ENCODE measurements at regions not wholly inside any gene's neighbourhood (a gene's known extent, or its start where the extent isn't known, plus 50 kb on each side); places are given as distances from the start of the nearest gene placed in this dataset.

DNA sequence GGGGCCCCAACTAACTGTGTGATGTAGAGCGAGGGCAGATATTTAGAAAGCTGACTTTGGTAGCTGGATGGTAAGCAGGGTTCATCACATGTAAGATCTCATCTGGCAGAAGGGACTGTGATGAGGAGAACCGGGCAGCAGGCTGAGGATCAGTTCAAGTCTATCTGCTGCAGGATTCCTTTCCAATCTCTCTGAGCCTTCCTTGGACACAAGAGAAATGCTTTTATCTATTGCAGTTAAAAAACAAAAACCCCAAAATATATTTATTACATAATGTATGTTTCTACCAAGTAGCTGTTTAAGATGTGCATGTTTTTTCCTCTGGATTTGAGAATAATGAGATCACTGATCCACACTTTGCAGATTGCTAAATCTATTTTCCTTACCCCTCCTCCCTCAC lies 411.5 kb downstream of the RAP2B start:
- WGBS, 2 donors: 84 to 89% methylated on average over 2 of the region's 2 CpGs
- no peaks in the 10 kb centered on the region for H3K9me3 ChIP-seq
- no peak overlapping the region for H3K4me3 ChIP-seq
- no peaks in the 10 kb centered on the region for H3K27me3 ChIP-seq
- H3K27ac ChIP-seq: no peak overlapping the region
- no peaks in the 10 kb centered on the region for H3K4me1 ChIP-seq
- H3K36me3 ChIP-seq (ENCODE audit: low read depth, missing control alignments): no peaks in the 10 kb centered on the region
- no peak for TF ChIP-seq POLR2A (IDR thresholded peaks at IDR 0.05)
- TF ChIP-seq, protein P1, sequence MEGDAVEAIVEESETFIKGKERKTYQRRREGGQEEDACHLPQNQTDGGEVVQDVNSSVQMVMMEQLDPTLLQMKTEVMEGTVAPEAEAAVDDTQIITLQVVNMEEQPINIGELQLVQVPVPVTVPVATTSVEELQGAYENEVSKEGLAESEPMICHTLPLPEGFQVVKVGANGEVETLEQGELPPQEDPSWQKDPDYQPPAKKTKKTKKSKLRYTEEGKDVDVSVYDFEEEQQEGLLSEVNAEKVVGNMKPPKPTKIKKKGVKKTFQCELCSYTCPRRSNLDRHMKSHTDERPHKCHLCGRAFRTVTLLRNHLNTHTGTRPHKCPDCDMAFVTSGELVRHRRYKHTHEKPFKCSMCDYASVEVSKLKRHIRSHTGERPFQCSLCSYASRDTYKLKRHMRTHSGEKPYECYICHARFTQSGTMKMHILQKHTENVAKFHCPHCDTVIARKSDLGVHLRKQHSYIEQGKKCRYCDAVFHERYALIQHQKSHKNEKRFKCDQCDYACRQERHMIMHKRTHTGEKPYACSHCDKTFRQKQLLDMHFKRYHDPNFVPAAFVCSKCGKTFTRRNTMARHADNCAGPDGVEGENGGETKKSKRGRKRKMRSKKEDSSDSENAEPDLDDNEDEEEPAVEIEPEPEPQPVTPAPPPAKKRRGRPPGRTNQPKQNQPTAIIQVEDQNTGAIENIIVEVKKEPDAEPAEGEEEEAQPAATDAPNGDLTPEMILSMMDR (IDR thresholded peaks at IDR 0.05): no peak
- DNase-seq: no peak
- intact Hi-C loops (cut with DNase I; ENCODE audit: low total_unique reads): no loop called here

DNA sequence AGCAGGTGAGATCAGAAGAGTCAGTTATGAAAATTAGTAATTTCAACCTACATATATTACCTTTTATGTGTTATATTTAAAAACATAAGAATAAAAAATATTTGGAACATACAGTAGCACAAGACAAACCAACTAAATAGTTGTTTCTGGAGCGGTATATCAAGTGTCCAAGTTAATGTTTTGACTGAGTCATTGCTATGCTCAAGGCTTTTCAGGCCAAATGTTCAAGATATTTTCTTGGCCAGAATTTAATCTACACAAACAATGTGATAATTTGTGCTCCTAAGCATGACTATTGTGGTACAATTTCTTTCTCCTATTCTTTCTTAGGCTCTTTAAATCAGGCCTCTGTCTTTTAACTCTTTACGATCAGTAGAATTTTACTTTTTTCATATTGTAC lies 412.4 kb downstream of the RAP2B start:
- TF ChIP-seq, protein P1 (IDR thresholded peaks at IDR 0.05): no peak
- TF ChIP-seq POLR2A (IDR thresholded peaks at IDR 0.05): no peak
- Histone ChIP-seq H3K9me3 (no peaks in the 10 kb centered on the region), H3K4me1 (no peaks in the 10 kb centered on the region), H3K36me3 (ENCODE audit: low read depth, missing control alignments) (no peaks in the 10 kb centered on the region), H3K4me3 (no peak overlapping the region), H3K27me3 (no peaks in the 10 kb centered on the region), H3K27ac (no peak overlapping the region)
- DNase-seq: no peak
- intact Hi-C loops (cut with DNase I; ENCODE audit: low total_unique reads): no loop called here
- 74 to 78% methylated on average over 2 of the region's 2 CpGs for WGBS, 2 donors

DNA sequence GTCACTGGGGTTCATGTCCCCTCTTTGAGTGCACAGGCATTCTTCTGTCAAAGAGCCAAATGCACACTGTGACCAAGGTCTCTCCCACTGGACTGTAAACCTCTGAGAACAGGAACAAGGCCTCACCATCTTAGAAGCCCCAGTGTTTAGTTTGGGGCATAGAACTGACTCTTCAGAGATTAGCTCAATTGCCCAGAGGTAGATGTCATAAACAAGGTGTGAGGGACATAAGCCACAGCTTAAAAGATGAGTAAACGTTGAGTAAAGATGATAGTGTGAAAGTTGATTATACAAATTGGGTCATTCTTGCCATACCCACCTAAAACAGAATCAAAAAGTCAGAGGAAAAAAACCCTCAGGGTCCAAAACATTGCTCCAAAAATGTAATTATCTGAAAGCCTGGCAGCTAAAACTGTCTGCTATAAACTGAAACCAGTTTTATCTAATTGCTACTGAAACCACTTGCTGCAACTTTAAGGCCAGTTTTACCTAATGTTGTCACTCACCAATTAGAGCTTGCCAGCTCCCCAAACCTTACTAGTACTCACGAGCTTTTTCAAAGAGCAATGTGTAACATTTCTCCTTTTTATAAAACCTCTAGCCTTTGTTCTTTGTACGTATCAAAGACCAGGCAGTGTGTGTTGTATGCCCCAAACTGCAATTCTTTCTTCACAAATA lies 415.2 kb downstream of the RAP2B start:
- WGBS, 2 donors: 65 to 82% methylated on average over 3 of the region's 3 CpGs
- Histone ChIP-seq H3K4me1 (no peaks in the 10 kb centered on the region), H3K36me3 (ENCODE audit: low read depth, missing control alignments) (no peaks in the 10 kb centered on the region), H3K4me3 (no peak overlapping the region), H3K27ac (no peak overlapping the region), H3K27me3 (no peaks in the 10 kb centered on the region), H3K9me3 (no peaks in the 10 kb centered on the region)
- intact Hi-C loops (cut with DNase I; ENCODE audit: low total_unique reads): no loop called here
- DNase-seq: no peak
- TF ChIP-seq POLR2A (IDR thresholded peaks at IDR 0.05): no peak
- TF ChIP-seq, protein P1 (IDR thresholded peaks at IDR 0.05): no peak

DNA sequence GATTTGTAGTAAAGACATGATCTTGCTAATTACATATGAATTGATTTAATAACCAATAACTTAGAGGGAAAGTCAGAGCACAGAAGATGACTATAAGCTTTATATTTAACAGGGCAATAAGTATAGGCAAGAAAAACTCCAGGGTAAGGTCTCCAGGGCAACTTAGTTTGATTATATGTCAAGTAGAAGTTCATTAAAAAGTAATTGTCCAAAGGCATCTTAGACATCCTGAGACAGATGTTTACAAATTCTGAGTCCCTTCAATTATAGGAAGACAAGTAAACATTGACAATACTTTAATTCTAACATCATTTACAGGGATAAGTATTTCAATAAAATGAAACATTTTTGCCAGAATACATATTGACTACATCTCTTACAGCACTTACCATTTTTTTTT lies 416.0 kb downstream of the RAP2B start:
- no peaks in the 10 kb centered on the region for H3K9me3 ChIP-seq
- intact Hi-C loops (cut with DNase I; ENCODE audit: low total_unique reads): no loop called here
- no peak for DNase-seq
- H3K27ac ChIP-seq: no peak overlapping the region
- H3K4me1 ChIP-seq: no peaks in the 10 kb centered on the region
- no peak overlapping the region for H3K4me3 ChIP-seq
- no peaks in the 10 kb centered on the region for H3K27me3 ChIP-seq
- H3K36me3 ChIP-seq (ENCODE audit: low read depth, missing control alignments): no peaks in the 10 kb centered on the region
- no peak for TF ChIP-seq POLR2A (IDR thresholded peaks at IDR 0.05)
- TF ChIP-seq, protein P1 (IDR thresholded peaks at IDR 0.05): no peak

DNA sequence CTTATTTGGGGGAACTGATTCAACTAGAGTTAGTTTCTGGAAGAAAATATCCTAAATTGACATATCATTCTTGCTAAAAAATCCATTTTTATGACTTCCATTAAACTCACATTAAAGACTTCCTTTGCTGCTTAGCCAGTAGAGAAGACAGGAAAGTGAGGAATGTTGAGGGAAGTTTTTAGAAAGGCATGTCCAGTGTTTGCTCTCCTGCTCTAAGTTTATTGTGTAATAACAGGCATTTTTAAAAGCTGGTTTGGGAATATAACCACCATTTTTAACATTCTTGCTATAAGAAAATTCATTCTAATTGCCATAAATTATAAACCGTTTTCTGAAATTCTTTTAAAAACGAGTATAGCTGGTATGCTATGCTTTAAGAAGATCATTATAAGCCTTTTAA lies 428.0 kb downstream of the RAP2B start:
- intact Hi-C loops (cut with DNase I; ENCODE audit: low total_unique reads): no loop called here

More for the DNA sequence above, 428.0 kb downstream of the RAP2B start:
- 78 to 85% methylated on average over 2 of the region's 2 CpGs for WGBS, 2 donors
- Histone ChIP-seq H3K4me1 (no peaks in the 10 kb centered on the region), H3K27ac (no peak overlapping the region), H3K36me3 (ENCODE audit: low read depth, missing control alignments) (no peaks in the 10 kb centered on the region), H3K9me3 (no peaks in the 10 kb centered on the region), H3K4me3 (no peak overlapping the region), H3K27me3 (no peaks in the 10 kb centered on the region)
- no peak for DNase-seq
- no peak for TF ChIP-seq POLR2A (IDR thresholded peaks at IDR 0.05)
- TF ChIP-seq, protein P1 (IDR thresholded peaks at IDR 0.05): no peak

Measured in testis (tissue), 2 donors.